Left lung (tissue), 4 donors: ENCODE measurements at regions not wholly inside any gene's neighbourhood (a gene's known extent, or its start where the extent isn't known, plus 50 kb on each side); places are given as distances from the start of the nearest gene placed in this dataset.

Source experiments
- ATAC-seq: fragments of 200-7000 bp; cut with Tn5 transposase; one replicate; pipeline ENCODE4 v1.9.1; 2020; ENCODE audit warnings: moderate library complexity
- DNase-seq, 4 donors: peaks; one replicate each; pipeline ENCODE4 v3.0.0-alpha.2; 2013 to 2020
- H3K27ac ChIP-seq, 2 donors: fragments of 200-600 bp; sonication (generic) in 1 of 2; one replicate each; pipeline versions ENCODE4 v1.5.0 to v1.8.0; 2020 to 2021
- H3K27me3 ChIP-seq, 2 donors: fragments of 200-600 bp; sonication (generic) in 1 of 2; one replicate each; pipeline versions ENCODE4 v1.5.0 to v1.8.0; 2020 to 2021
- H3K36me3 ChIP-seq, 2 donors: fragments of 200-600 bp; sonication (generic) in 1 of 2; one replicate each; pipeline versions ENCODE4 v1.5.0 to v1.8.0; 2020 to 2021
- H3K4me1 ChIP-seq, 2 donors: fragments of 200-600 bp; one replicate each; pipeline ENCODE4 v1.8.0; 2021
- H3K4me3 ChIP-seq, 2 donors: fragments of 200-600 bp; sonication (generic) in 1 of 2; one replicate each; pipeline versions ENCODE4 v1.5.0 to v1.8.0; 2020 to 2021; ENCODE audit warnings: mild to moderate bottlenecking in 1 of 2
- H3K9me3 ChIP-seq, 2 donors: fragments of 200-600 bp; sonication (generic) in 1 of 2; one replicate each; pipeline versions ENCODE4 v1.5.0 to v1.8.0; 2020 to 2021
- CTCF ChIP-seq, 2 donors: fragments of 200-600 bp; sonication (generic) in 1 of 2; IDR thresholded peaks; one replicate each; pipeline versions ENCODE4 v1.5.0 to v1.8.0; 2021; ENCODE audit warnings: antibody characterized with exemption in 2 of 2
- intact Hi-C, 2 donors: fragments of 100-400 bp; cut with DNase I; formaldehyde crosslinking; loops; one replicate each; pipeline versions ENCODE4 v1.11.2 to v1.14.2; 2022
- donor health status: DM: no; HTN: yes; CAD: no.
- donor health status: DM: no; HTN: no; CAD: no.

GRCh38 chr6:153207617-153208016, 76.5 kb upstream of the RGS17 start:
- TF ChIP-seq CTCF (IDR thresholded peaks at IDR 0.05): no peak
- Histone ChIP-seq H3K9me3 (no peaks in the 10 kb centered on the region), H3K4me1 (no peaks in the 10 kb centered on the region), H3K4me3 (no peak overlapping the region), H3K36me3 (no peaks in the 10 kb centered on the region), H3K27ac (no peak overlapping the region), H3K27me3 (no peaks in the 10 kb centered on the region)
- intact Hi-C loops: no loop called here
- DNase-seq: no peak
- ATAC-seq: no peak

- H3K9me3 ChIP-seq: no peaks in the 10 kb centered on the region
- H3K4me3 ChIP-seq: no peak overlapping the region
- TF ChIP-seq CTCF (IDR thresholded peaks at IDR 0.05): no peak
- H3K27ac ChIP-seq: no peak overlapping the region
- H3K27me3 ChIP-seq: no peaks in the 10 kb centered on the region
- ATAC-seq (no peak), DNase-seq (no peak)
- no peaks in the 10 kb centered on the region for H3K36me3 ChIP-seq
- no peaks in the 10 kb centered on the region for H3K4me1 ChIP-seq
- intact Hi-C loops: no loop called here
These were observed 75.9 kb upstream of the RGS17 start for GRCh38 chr6:153207006-153207405.

- Histone ChIP-seq H3K4me3 (no peak overlapping the region), H3K4me1 (no peaks in the 10 kb centered on the region), H3K27me3 (no peaks in the 10 kb centered on the region), H3K27ac (no peak overlapping the region), H3K36me3 (no peaks in the 10 kb centered on the region), H3K9me3 (no peaks in the 10 kb centered on the region)
- ATAC-seq (no peak), DNase-seq (no peak)
- TF ChIP-seq CTCF (IDR thresholded peaks at IDR 0.05): no peak
- intact Hi-C loops: no loop called here
These were observed 62.1 kb upstream of the RGS17 start for GRCh38 chr6:153192943-153193885.

GRCh38 chr6:153183925-153184324, 52.8 kb upstream of the RGS17 start:
- Histone ChIP-seq H3K27me3 (no peaks in the 10 kb centered on the region), H3K36me3 (no peaks in the 10 kb centered on the region), H3K27ac (no peak overlapping the region), H3K4me3 (no peak overlapping the region), H3K9me3 (peaks cover 0 to 5% of the 10 kb centered on the region in 2 donors), H3K4me1 (no peaks in the 10 kb centered on the region)
- TF ChIP-seq CTCF (IDR thresholded peaks at IDR 0.05): no peak
- intact Hi-C loops: no loop called here
- DNase-seq: no peak
- ATAC-seq: no peak
